SK-N-SH (cell line): ENCODE measurements at regions not wholly inside any gene's neighbourhood (a gene's known extent, or its start where the extent isn't known, plus 50 kb on each side); places are given as distances from the start of the nearest gene placed in this dataset.

ENCODE experiments used
- CTCF ChIA-PET: fragments of 300-600, 350-600 bp; formaldehyde crosslinking; extraction: SDS; loops from one replicate; lab custom pipeline; 2021; lab: Yijun Ruan, JAX
- POLR2A ChIA-PET: fragments of 350-600 bp; sonication (Branson Sonifier 250); formaldehyde crosslinking; extraction: SDS; loops from one replicate; lab custom pipeline; 2020; ENCODE audit warnings: antibody characterized with exemption, inconsistent platforms; lab: Yijun Ruan, JAX
- DNase-seq: peaks from one replicate; pipeline ENCODE4 v3.0.0; 2012
- H2AFZ ChIP-seq: fragments of 200-600 bp; sonication (generic); 2 replicates; pipeline ENCODE4 v1.8.1; 2016; ENCODE audit warnings: antibody characterized with exemption, mild to moderate bottlenecking, low read depth
- H3F3A ChIP-seq: fragments of 200-600 bp; sonication (generic); replicated peaks from 2 replicates; pipeline ENCODE3; 2016; ENCODE audit warnings: antibody characterized with exemption, mild to moderate bottlenecking; ENCODE audit not compliant: insufficient read depth
- H3K27ac ChIP-seq, 2 experiments: fragments of 200-500 bp in 1 of 2; fragments of 200-600 bp in 1 of 2; sonication (Bioruptor generic) in 1 of 2; sonication (generic), shearing (Covaris generic) in 1 of 2; 2 replicates each; pipeline versions ENCODE4 v1.5.1 to v1.6.1; 2014 to 2016; ENCODE audit warnings: low read depth in 2 of 2, inconsistent platforms in 1 of 2, low read length in 1 of 2, mild to moderate bottlenecking in 1 of 2, mixed read lengths in 1 of 2
- H3K27me3 ChIP-seq: fragments of 200-600 bp; sonication (generic), shearing (Covaris generic); 2 replicates; pipeline ENCODE4 v1.6.1; 2016; ENCODE audit warnings: mixed run types; ENCODE audit not compliant: insufficient read depth
- H3K36me3 ChIP-seq, 2 experiments: fragments of 200-500 bp in 1 of 2; fragments of 200-600 bp in 1 of 2; sonication (Bioruptor generic) in 1 of 2; sonication (generic) in 1 of 2; replicated peaks in 1 of 2; 2 replicates each; pipeline versions ENCODE3 to v1.5.1; 2014 to 2016; ENCODE audit warnings: low read length in 1 of 2, mild to moderate bottlenecking in 1 of 2; ENCODE audit not compliant: insufficient read depth in 2 of 2, control insufficient read depth in 1 of 2
- H3K4me1 ChIP-seq, 2 experiments: fragments of 200-500 bp in 1 of 2; fragments of 200-600 bp in 1 of 2; sonication (Bioruptor generic) in 1 of 2; sonication (generic), shearing (Covaris generic) in 1 of 2; 2 replicates each; pipeline versions ENCODE4 v1.5.1 to v1.6.1; 2014 to 2016; ENCODE audit warnings: low read depth in 1 of 2, low read length in 1 of 2, mixed run types in 1 of 2; ENCODE audit not compliant: insufficient read depth in 2 of 2, control insufficient read depth in 1 of 2
- H3K4me2 ChIP-seq: fragments of 200-600 bp; sonication (generic), shearing (Covaris generic); 2 replicates; pipeline ENCODE4 v1.6.1; 2017; ENCODE audit warnings: mixed run types
- H3K4me3 ChIP-seq, 2 experiments: fragments of 200-500 bp in 1 of 2; fragments of 200-600 bp in 1 of 2; sonication (Bioruptor generic) in 1 of 2; sonication (generic), shearing (Covaris generic) in 1 of 2; 2 replicates each; pipeline versions ENCODE4 v1.5.1 to v1.8.1; 2014 to 2016; ENCODE audit warnings: low read depth in 2 of 2, inconsistent platforms in 1 of 2, low read length in 1 of 2, mild to moderate bottlenecking in 1 of 2, mixed read lengths in 1 of 2, moderate library complexity in 1 of 2
- H3K79me2 ChIP-seq: fragments of 200-600 bp; sonication (generic); 2 replicates; pipeline ENCODE4 v1.8.1; 2017; ENCODE audit warnings: mild to moderate bottlenecking; ENCODE audit not compliant: insufficient read depth
- H3K9ac ChIP-seq: fragments of 200-600 bp; sonication (generic); 2 replicates; pipeline ENCODE4 v1.6.1; 2017; ENCODE audit warnings: mixed run types
- H3K9me2 ChIP-seq: fragments of 200-600 bp; sonication (generic); 2 replicates; pipeline ENCODE4 v1.6.1; 2017; ENCODE audit warnings: mixed run types
- H3K9me3 ChIP-seq: fragments of 200-600 bp; sonication (generic); 2 replicates; pipeline ENCODE4 v1.6.1; 2017; ENCODE audit warnings: mixed run types, mild to moderate bottlenecking, moderate library complexity
- H4K20me1 ChIP-seq: fragments of 200-600 bp; sonication (generic); 2 replicates; pipeline ENCODE4 v1.6.1; 2017; ENCODE audit warnings: mild to moderate bottlenecking, mixed run types; ENCODE audit not compliant: insufficient read depth
- ELF1 ChIP-seq: IDR thresholded peaks from 2 replicates; pipeline ENCODE4 v1.4.0; 2012
- EZH2phosphoT487 ChIP-seq: fragments of 200-600 bp; sonication (generic); IDR thresholded peaks from 2 replicates; pipeline ENCODE4 v1.6.1; 2017; ENCODE audit warnings: low read depth, mixed run types, mild to moderate bottlenecking, antibody characterized with exemption, moderate library complexity, borderline replicate concordance
- FOSL2 ChIP-seq: IDR thresholded peaks from 2 replicates; pipeline ENCODE4 v1.4.0; 2012; ENCODE audit warnings: low read depth, mild to moderate bottlenecking, moderate library complexity, borderline replicate concordance
- FOXJ3 ChIP-seq: sonication (generic); formaldehyde crosslinking; IDR thresholded peaks from 2 replicates; pipeline ENCODE4 v1.5.1; 2020; ENCODE audit warnings: mild to moderate bottlenecking, missing genetic modification reagents
- FOXM1 ChIP-seq: IDR thresholded peaks from 2 replicates; pipeline ENCODE4 v1.4.0; 2012; ENCODE audit warnings: low read depth, mild to moderate bottlenecking
- GABPA ChIP-seq: IDR thresholded peaks from 2 replicates; pipeline ENCODE4 v1.4.0; 2012; ENCODE audit warnings: low read depth, mild to moderate bottlenecking
- GATA2 ChIP-seq: sonication (generic); formaldehyde crosslinking; IDR thresholded peaks from 2 replicates; pipeline ENCODE4 v1.5.0; 2020; ENCODE audit warnings: mild to moderate bottlenecking, missing genetic modification reagents
- IRF3 ChIP-seq: fragments of 150-350 bp; IDR thresholded peaks from 2 replicates; pipeline ENCODE4 v1.6.1; 2016; ENCODE audit warnings: mild to moderate bottlenecking, low read depth, low read length
- MAX ChIP-seq: IDR thresholded peaks from 2 replicates; pipeline ENCODE4 v1.4.0; 2012; ENCODE audit warnings: low read depth
- MEF2A ChIP-seq: IDR thresholded peaks from 2 replicates; pipeline ENCODE4 v1.4.0; 2012; ENCODE audit warnings: low read depth, borderline replicate concordance
- MXI1 ChIP-seq: IDR thresholded peaks from 2 replicates; pipeline ENCODE4 v1.6.1; 2012; ENCODE audit warnings: mild to moderate bottlenecking, low read depth, low read length, improper control_type of control experiment
- NFIC ChIP-seq: IDR thresholded peaks from 2 replicates; pipeline ENCODE4 v1.4.0; 2012; ENCODE audit warnings: borderline replicate concordance
- REST ChIP-seq: IDR thresholded peaks from 2 replicates; pipeline ENCODE4 v1.6.1; 2012; ENCODE audit warnings: mild to moderate bottlenecking, low read depth, low read length, moderate library complexity
- SMC3 ChIP-seq: IDR thresholded peaks from 2 replicates; pipeline ENCODE4 v1.6.1; 2012; ENCODE audit warnings: low read depth, low read length, improper control_type of control experiment
- TCF12 ChIP-seq: IDR thresholded peaks from 2 replicates; pipeline ENCODE4 v1.4.0; 2012
- TEAD4 ChIP-seq: IDR thresholded peaks from 2 replicates; pipeline ENCODE4 v1.4.0; 2012; ENCODE audit warnings: mild to moderate bottlenecking, borderline replicate concordance; ENCODE audit not compliant: insufficient read depth
- USF2 ChIP-seq: fragments of 150-350 bp; IDR thresholded peaks from 2 replicates; pipeline ENCODE4 v1.6.1; 2017; ENCODE audit warnings: antibody characterized with exemption, low read length, low read depth, borderline replicate concordance
- YY1 ChIP-seq: IDR thresholded peaks from 2 replicates; pipeline ENCODE4 v1.4.0; 2012; ENCODE audit warnings: low read depth, mild to moderate bottlenecking
- ZBTB33 ChIP-seq: IDR thresholded peaks from 2 replicates; pipeline ENCODE4 v1.4.0; 2012; ENCODE audit warnings: low read depth, borderline replicate concordance
- WGBS: methylation state at CpG from one replicate; pipeline ENCODE4 v1.1.6; 2017; ENCODE audit warnings: low lambda C conversion rate; 5-methylcytosine and 5-hydroxymethylcytosine counted together

- POLR2A ChIA-PET: no interaction called here
- WGBS: 17% methylated on average over 1 of the region's 1 CpG
- Histone ChIP-seq H3K79me2 (no peaks in the 10 kb centered on the region), H3K9me2 (no peaks in the 10 kb centered on the region), H3F3A (no peaks in the 10 kb centered on the region), H3K4me3 (no peak overlapping the region), H3K4me2 (no peak overlapping the region), H3K4me1 (no peaks in the 10 kb centered on the region), H3K27me3 (no peaks in the 10 kb centered on the region; the same call in 1 of the 2 replicates), H2AFZ (no peak overlapping the region), H4K20me1 (no peaks in the 10 kb centered on the region), H3K9me3 (no peaks in the 10 kb centered on the region), H3K27ac (no peak overlapping the region), H3K9ac (no peak overlapping the region), H3K36me3 (no peaks in the 10 kb centered on the region)
- TF ChIP-seq FOXM1 (no peak), IRF3 (no peak), TEAD4 (no peak), MXI1 (no peak), ELF1 (no peak), USF2 (no peak), GATA2 (CRISPR knock-in tag) (no peak), FOXJ3 (CRISPR knock-in tag) (no peak), GABPA (no peak)
- no peak for DNase-seq
- CTCF ChIA-PET: interaction anchor here (0.7 to 1.1 kb wide), 2 partner anchors 8 to 50 kb away, joined by 3 to 4 read pairs; no protein-coding TSS in a partner anchor
Observed at GRCh38 chr4:121242188-121242750, 78.1 kb upstream of the TNIP3 start.

GRCh38 chr4:121239951-121240350 is 75.8 kb upstream of the TNIP3 start:
- Histone ChIP-seq H4K20me1 (no peaks in the 10 kb centered on the region), H3K4me3 (no peak overlapping the region), H3K4me2 (no peak overlapping the region), H3K27me3 (peaks cover 8% of the 10 kb centered on the region; the same call in 1 of the 2 replicates), H2AFZ (no peak overlapping the region), H3K79me2 (no peaks in the 10 kb centered on the region), H3K4me1 (no peaks in the 10 kb centered on the region), H3K9me2 (no peaks in the 10 kb centered on the region), H3K9ac (no peak overlapping the region), H3F3A (no peaks in the 10 kb centered on the region), H3K36me3 (no peaks in the 10 kb centered on the region), H3K27ac (no peak overlapping the region), H3K9me3 (no peaks in the 10 kb centered on the region)
- POLR2A ChIA-PET: no interaction called here
- no peak for DNase-seq
- WGBS: 5% methylated on average over 2 of the region's 2 CpGs
- CTCF ChIA-PET: interaction anchor here (1.0 kb wide), 1 partner anchor 48 kb away, joined by 5 read pairs; no protein-coding TSS in a partner anchor
- TF ChIP-seq REST (no peak), YY1 (no peak), ZBTB33 (no peak), TCF12 (no peak), FOSL2 (no peak), MAX (no peak), GABPA (no peak), USF2 (no peak), NFIC (no peak), MXI1 (no peak), MEF2A (no peak), EZH2phosphoT487 (no peak), SMC3 (no peak)
